Endothelial cell (in vitro differentiated cells): ENCODE measurements at regions not wholly inside any gene's neighbourhood (a gene's known extent, or its start where the extent isn't known, plus 50 kb on each side); places are given as distances from the start of the nearest gene placed in this dataset.

Source experiments
- DNase-seq: peaks from one replicate; pipeline ENCODE4 v3.0.0; 2021; ENCODE audit warnings: low spot score
- H3K27ac Mint-ChIP-seq: one replicate; pipeline ENCODE4 v1.8.0; 2021; ENCODE audit warnings: mixed read lengths, inconsistent platforms; ENCODE audit not compliant: unreplicated experiment
- H3K27me3 Mint-ChIP-seq: one replicate; pipeline ENCODE4 v1.8.0; 2021; ENCODE audit warnings: mild to moderate bottlenecking, moderate library complexity, mixed read lengths, inconsistent platforms; ENCODE audit not compliant: unreplicated experiment
- H3K36me3 Mint-ChIP-seq: one replicate; pipeline ENCODE4 v1.8.0; 2021; ENCODE audit warnings: mild to moderate bottlenecking, low read depth, mixed read lengths, inconsistent platforms; ENCODE audit not compliant: unreplicated experiment
- H3K4me1 Mint-ChIP-seq: one replicate; pipeline ENCODE4 v1.8.0; 2021; ENCODE audit warnings: mild to moderate bottlenecking, mixed read lengths, inconsistent platforms; ENCODE audit not compliant: unreplicated experiment
- H3K4me3 Mint-ChIP-seq: one replicate; pipeline ENCODE4 v1.8.0; 2021; ENCODE audit warnings: mild to moderate bottlenecking, mixed read lengths, inconsistent platforms; ENCODE audit not compliant: unreplicated experiment
- H3K9me3 Mint-ChIP-seq: one replicate; pipeline ENCODE4 v1.8.0; 2021; ENCODE audit warnings: mixed read lengths, inconsistent platforms; ENCODE audit not compliant: unreplicated experiment
- TF ChIP-seq, protein P1 (sequence below): fragments of 200-600 bp; sonication (generic); IDR thresholded peaks from one replicate; pipeline ENCODE4 v1.5.0; 2021; ENCODE audit warnings: antibody characterized with exemption; ENCODE audit not compliant: unreplicated experiment

DNA sequence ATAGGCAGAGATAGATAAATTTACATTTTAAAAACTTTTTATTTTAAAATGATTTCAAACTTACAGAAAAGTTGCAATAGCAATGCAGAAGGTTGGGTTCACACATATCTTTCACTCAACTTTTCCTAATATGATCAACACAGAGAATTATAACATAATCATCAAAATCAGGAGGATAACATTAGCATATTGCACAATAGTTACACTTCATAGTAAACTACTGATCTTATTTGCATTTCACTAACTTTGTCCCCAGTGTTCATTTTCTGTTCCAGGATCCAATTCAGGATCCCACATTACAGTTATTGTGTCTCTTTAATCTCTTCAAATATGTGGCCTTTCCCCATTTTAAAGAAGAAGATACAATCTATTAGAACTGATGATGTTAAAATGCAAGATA is 115.4 kb upstream of the ETV6 start:
- Mint-ChIP-seq H3K4me1 (peaks cover 6% of the 10 kb centered on the region), H3K9me3 (no peaks in the 10 kb centered on the region), H3K4me3 (no peak overlapping the region), H3K36me3 (no peaks in the 10 kb centered on the region), H3K27ac (no peak overlapping the region), H3K27me3 (peaks cover 2% of the 10 kb centered on the region)
- TF ChIP-seq, protein P1, sequence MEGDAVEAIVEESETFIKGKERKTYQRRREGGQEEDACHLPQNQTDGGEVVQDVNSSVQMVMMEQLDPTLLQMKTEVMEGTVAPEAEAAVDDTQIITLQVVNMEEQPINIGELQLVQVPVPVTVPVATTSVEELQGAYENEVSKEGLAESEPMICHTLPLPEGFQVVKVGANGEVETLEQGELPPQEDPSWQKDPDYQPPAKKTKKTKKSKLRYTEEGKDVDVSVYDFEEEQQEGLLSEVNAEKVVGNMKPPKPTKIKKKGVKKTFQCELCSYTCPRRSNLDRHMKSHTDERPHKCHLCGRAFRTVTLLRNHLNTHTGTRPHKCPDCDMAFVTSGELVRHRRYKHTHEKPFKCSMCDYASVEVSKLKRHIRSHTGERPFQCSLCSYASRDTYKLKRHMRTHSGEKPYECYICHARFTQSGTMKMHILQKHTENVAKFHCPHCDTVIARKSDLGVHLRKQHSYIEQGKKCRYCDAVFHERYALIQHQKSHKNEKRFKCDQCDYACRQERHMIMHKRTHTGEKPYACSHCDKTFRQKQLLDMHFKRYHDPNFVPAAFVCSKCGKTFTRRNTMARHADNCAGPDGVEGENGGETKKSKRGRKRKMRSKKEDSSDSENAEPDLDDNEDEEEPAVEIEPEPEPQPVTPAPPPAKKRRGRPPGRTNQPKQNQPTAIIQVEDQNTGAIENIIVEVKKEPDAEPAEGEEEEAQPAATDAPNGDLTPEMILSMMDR = no peak
- DNase-seq = no peak

DNA sequence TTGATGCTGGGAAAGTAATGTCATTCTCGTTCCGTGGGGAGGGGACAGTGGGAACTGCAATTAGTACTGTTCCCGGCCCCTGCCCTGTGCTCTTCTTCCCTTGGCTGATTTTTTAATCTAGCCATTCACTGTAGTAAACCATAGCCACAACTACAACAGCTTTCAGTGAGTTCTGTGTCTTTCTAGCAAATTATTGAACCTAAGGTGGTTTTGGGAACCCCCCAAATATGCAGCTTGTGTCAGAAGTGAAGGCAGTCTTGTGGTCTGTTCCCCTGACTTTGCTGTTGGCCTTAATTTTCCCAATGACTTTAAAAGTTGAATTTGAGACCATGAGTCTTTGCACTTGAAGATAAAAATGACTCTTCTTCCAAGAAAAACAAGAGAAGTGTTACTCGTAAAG is 114.3 kb upstream of the ETV6 start:
- TF ChIP-seq, protein P1 = no peak
- peaks cover 2% of the 10 kb centered on the region for H3K27me3 Mint-ChIP-seq
- H3K9me3 Mint-ChIP-seq = no peaks in the 10 kb centered on the region
- no peak overlapping the region for H3K27ac Mint-ChIP-seq
- peaks cover 6% of the 10 kb centered on the region for H3K4me1 Mint-ChIP-seq
- no peak for DNase-seq
- no peaks in the 10 kb centered on the region for H3K36me3 Mint-ChIP-seq
- H3K4me3 Mint-ChIP-seq = no peak overlapping the region

DNA sequence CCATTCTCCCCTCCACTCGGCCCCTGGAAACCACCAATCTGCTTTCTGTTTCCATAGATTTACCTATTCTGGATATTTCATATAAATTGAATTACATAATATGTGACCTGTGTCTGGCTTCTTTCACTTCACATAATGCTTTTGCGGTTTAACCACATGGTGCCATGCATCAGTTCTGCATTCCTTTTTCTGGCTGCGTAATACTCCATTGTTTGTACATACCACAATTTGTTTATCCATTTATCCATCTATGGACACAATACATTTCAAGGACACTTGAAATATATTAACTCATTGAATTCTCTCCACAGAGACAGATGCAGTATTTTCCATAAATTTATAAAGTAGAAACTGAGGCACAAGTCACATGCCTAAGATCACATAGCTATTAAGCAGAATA is 110.3 kb upstream of the ETV6 start:
- Mint-ChIP-seq H3K36me3 (no peaks in the 10 kb centered on the region), H3K9me3 (no peaks in the 10 kb centered on the region), H3K27ac (no peak overlapping the region), H3K4me3 (no peak overlapping the region), H3K27me3 (peaks cover 6% of the 10 kb centered on the region), H3K4me1 (peaks cover 11% of the 10 kb centered on the region)
- TF ChIP-seq, protein P1 = no peak
- no peak for DNase-seq

DNA sequence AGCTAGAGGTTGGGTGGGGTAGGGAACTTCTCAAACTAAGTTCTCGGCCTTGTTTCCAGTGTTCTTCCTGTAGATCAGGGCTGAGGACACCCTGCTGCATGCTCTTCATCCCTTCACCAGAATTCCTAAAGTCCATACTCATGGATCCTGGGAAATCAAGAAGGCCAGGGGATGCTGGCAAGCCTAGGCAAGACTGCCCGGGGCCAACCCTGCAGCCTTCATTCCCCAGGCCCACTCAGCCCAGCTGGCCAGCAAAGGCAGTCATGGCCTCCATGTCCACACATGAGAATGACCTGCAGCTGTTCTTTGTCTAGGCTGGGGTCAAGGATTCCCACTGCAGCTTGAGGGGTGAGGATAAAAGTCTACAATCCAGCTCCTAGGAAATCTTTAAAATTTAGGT is 109.3 kb upstream of the ETV6 start:
- peaks cover 15% of the 10 kb centered on the region for H3K4me1 Mint-ChIP-seq
- no peak overlapping the region for H3K4me3 Mint-ChIP-seq
- DNase-seq = no peak

DNA sequence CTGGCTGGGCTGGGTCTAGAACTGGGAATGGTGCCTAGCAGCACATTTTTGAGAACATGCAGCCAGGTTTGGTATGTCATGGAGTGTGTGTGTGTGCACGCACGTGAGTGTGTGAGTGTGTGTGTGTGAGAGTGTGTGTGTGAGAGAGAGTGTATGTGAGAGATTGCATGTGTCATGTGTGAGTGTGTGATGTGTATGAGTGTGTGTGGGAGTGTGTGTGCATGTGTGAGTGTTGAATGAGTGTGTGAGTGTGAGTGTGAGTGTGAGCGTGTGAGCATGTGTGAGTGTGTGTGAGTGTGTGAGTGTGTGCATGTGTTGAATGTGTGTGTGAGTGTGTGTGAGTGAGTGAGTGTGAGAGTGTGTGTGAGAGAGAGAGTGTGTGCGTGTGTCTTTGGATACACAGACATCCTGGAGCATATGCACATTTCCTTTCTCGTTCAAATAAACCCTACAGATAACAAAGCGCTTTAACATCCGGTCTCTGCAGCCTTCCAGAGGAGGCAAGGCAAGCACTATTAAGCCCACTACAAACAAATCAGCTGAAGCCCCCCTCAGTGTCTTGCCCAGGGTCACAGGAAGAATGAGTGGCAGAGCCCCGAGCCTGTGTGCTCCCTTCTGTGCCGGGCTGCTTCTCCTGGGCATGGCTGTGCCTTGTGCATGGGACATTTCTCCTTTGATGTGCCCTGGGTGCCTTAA is 108.7 kb upstream of the ETV6 start:
- Mint-ChIP-seq H3K27me3 (peaks cover 6% of the 10 kb centered on the region), H3K4me1 (peaks cover 22% of the 10 kb centered on the region), H3K27ac (no peak overlapping the region), H3K36me3 (no peaks in the 10 kb centered on the region), H3K4me3 (peak overlapping the region; percentile 1), H3K9me3 (no peaks in the 10 kb centered on the region)
- no peak for DNase-seq
- TF ChIP-seq, protein P1 = no peak

More for the DNA sequence above, 109.3 kb upstream of the ETV6 start:
- H3K9me3 Mint-ChIP-seq = no peaks in the 10 kb centered on the region
- H3K27ac Mint-ChIP-seq = no peak overlapping the region
- no peaks in the 10 kb centered on the region for H3K36me3 Mint-ChIP-seq
- H3K27me3 Mint-ChIP-seq = peaks cover 6% of the 10 kb centered on the region
- TF ChIP-seq, protein P1 = no peak
